ENCODE measurements at regions not wholly inside any gene's neighbourhood (a gene's known extent, or its start where the extent isn't known, plus 50 kb on each side); places are given as distances from the start of the nearest gene placed in this dataset.

GRCh38 chr15:57832183-57832582 lies 125.7 kb downstream of the POLR2M start:
- Histone ChIP-seq H3K27ac (ENCODE audit: low read depth in 1 of 2, low read length in 2 of 2) (no peak overlapping the region), H3K36me3 (replicated peaks in 1 of 2; ENCODE audit: control insufficient read depth in 1 of 2, insufficient read depth in 2 of 2, low read length in 2 of 2) (no peaks in the 10 kb centered on the region), H3K79me2 (ENCODE audit: insufficient read depth, low read length) (no peaks in the 10 kb centered on the region), H3K4me2 (replicated peaks; ENCODE audit: extremely low read depth, low read length, poor library complexity, severe bottlenecking) (no peak overlapping the region), H3K27me3 (ENCODE audit: control insufficient read depth in 2 of 2, insufficient read depth in 2 of 2, low read length in 2 of 2) (peaks cover 0 to 3% of the 10 kb centered on the region in 2 donors), H4K20me1 (ENCODE audit: insufficient read depth, low read length) (no peaks in the 10 kb centered on the region), H3K9ac (ENCODE audit: insufficient read depth, low read length, poor library complexity, severe bottlenecking) (no peak overlapping the region), H3K4me3 (replicated peaks in 1 of 3; ENCODE audit: low read depth in 2 of 3, low read length in 3 of 3) (no peak overlapping the region), H3K4me1 (ENCODE audit: control insufficient read depth in 1 of 2, insufficient read depth in 2 of 2, low read length in 2 of 2) (no peaks in the 10 kb centered on the region), H2AFZ (ENCODE audit: insufficient read depth, low read depth, low read length, poor library complexity, severe bottlenecking) (no peak overlapping the region), H3K9me3 (replicated peaks in 1 of 2; ENCODE audit: control insufficient read depth in 1 of 2, insufficient read depth in 1 of 2, low read length in 2 of 2) (no peaks in the 10 kb centered on the region)
- no peak for DNase-seq
- no peak for TF ChIP-seq CTCF (IDR thresholded peaks at IDR 0.05)
- Mint-ChIP-seq H3K27me3 (ENCODE audit: low read depth in 3 of 3) (peaks cover 0 to 9% (median 8%) of the 10 kb centered on the region in 3 donors), H3K9me3 (peaks cover 2 to 15% (median 8%) of the 10 kb centered on the region in 7 donors), H3K36me3 (no peaks in the 10 kb centered on the region), H3K4me3 (no peak overlapping the region), H3K27ac (no peak overlapping the region), H3K4me1 (no peaks in the 10 kb centered on the region)
- no CpG with 5 or more reads among the region's 1 CpG for WGBS (ENCODE audit: insufficient coverage)
- intact Hi-C loops (cut with micrococcal nuclease): no loop called here

GRCh38 chr15:57835119-57835518 lies 128.6 kb downstream of the POLR2M start:
- Histone ChIP-seq H3K4me2 (replicated peaks; ENCODE audit: extremely low read depth, low read length, poor library complexity, severe bottlenecking) (no peak overlapping the region), H3K9ac (ENCODE audit: insufficient read depth, low read length, poor library complexity, severe bottlenecking) (no peak overlapping the region), H3K79me2 (ENCODE audit: insufficient read depth, low read length) (no peaks in the 10 kb centered on the region), H3K4me3 (replicated peaks in 1 of 3; ENCODE audit: low read depth in 2 of 3, low read length in 3 of 3) (no peak overlapping the region), H3K4me1 (ENCODE audit: control insufficient read depth in 1 of 2, insufficient read depth in 2 of 2, low read length in 2 of 2) (no peaks in the 10 kb centered on the region), H3K27ac (ENCODE audit: low read depth in 1 of 2, low read length in 2 of 2) (no peak overlapping the region), H3K27me3 (ENCODE audit: control insufficient read depth in 2 of 2, insufficient read depth in 2 of 2, low read length in 2 of 2) (no peaks in the 10 kb centered on the region), H2AFZ (ENCODE audit: insufficient read depth, low read depth, low read length, poor library complexity, severe bottlenecking) (no peak overlapping the region), H3K9me3 (replicated peaks in 1 of 2; ENCODE audit: control insufficient read depth in 1 of 2, insufficient read depth in 1 of 2, low read length in 2 of 2) (no peaks in the 10 kb centered on the region), H4K20me1 (ENCODE audit: insufficient read depth, low read length) (no peaks in the 10 kb centered on the region), H3K36me3 (replicated peaks in 1 of 2; ENCODE audit: control insufficient read depth in 1 of 2, insufficient read depth in 2 of 2, low read length in 2 of 2) (no peaks in the 10 kb centered on the region)
- intact Hi-C loops (cut with micrococcal nuclease): no loop called here
- Mint-ChIP-seq H3K36me3 (no peaks in the 10 kb centered on the region), H3K4me1 (peaks cover 2% of the 10 kb centered on the region), H3K27me3 (ENCODE audit: low read depth in 3 of 3) (peaks cover 0 to 8% (median 7%) of the 10 kb centered on the region in 3 donors), H3K27ac (no peak overlapping the region), H3K4me3 (no peak overlapping the region), H3K9me3 (peaks cover 2 to 15% (median 8%) of the 10 kb centered on the region in 7 donors)
- no CpG with 5 or more reads among the region's 3 CpGs for WGBS (ENCODE audit: insufficient coverage)
- TF ChIP-seq CTCF (IDR thresholded peaks at IDR 0.05): no peak
- DNase-seq: no peak
